Body of pancreas (tissue), 4 donors: ENCODE measurements at regions not wholly inside any gene's neighbourhood (a gene's known extent, or its start where the extent isn't known, plus 50 kb on each side); places are given as distances from the start of the nearest gene placed in this dataset.

Experiments used
- POLR2A ChIP-seq, 3 donors: fragments of 450-650 bp; IDR thresholded peaks; one replicate each; pipeline ENCODE4 v1.6.1; 2016; ENCODE audit warnings: antibody characterized with exemption in 3 of 3, mild to moderate bottlenecking in 2 of 3
- TF ChIP-seq, protein P1 (sequence below), 7 experiments: fragments of 450-650 bp in 4 of 7; fragments of 200-600 bp in 3 of 7; sonication (generic) in 3 of 7; IDR thresholded peaks; one replicate each; pipeline ENCODE4 v1.5.1; 2016 to 2019; ENCODE audit warnings: antibody characterized with exemption in 7 of 7

- TF ChIP-seq, protein P1, sequence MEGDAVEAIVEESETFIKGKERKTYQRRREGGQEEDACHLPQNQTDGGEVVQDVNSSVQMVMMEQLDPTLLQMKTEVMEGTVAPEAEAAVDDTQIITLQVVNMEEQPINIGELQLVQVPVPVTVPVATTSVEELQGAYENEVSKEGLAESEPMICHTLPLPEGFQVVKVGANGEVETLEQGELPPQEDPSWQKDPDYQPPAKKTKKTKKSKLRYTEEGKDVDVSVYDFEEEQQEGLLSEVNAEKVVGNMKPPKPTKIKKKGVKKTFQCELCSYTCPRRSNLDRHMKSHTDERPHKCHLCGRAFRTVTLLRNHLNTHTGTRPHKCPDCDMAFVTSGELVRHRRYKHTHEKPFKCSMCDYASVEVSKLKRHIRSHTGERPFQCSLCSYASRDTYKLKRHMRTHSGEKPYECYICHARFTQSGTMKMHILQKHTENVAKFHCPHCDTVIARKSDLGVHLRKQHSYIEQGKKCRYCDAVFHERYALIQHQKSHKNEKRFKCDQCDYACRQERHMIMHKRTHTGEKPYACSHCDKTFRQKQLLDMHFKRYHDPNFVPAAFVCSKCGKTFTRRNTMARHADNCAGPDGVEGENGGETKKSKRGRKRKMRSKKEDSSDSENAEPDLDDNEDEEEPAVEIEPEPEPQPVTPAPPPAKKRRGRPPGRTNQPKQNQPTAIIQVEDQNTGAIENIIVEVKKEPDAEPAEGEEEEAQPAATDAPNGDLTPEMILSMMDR (IDR thresholded peaks at IDR 0.05) = no peak
- TF ChIP-seq POLR2A (IDR thresholded peaks at IDR 0.05) = no peak
Observed at GRCh38 chr9:86690034-86690433, 257.3 kb downstream of the GAS1 start.
